ENCODE measurements at regions not wholly inside any gene's neighbourhood (a gene's known extent, or its start where the extent isn't known, plus 50 kb on each side); places are given as distances from the start of the nearest gene placed in this dataset.
"Not testable (repeated sequence)": the region's sequence is repeated elsewhere in the genome, so short reads cannot be mapped to it uniquely, and the experiment has no call there.

- no peak for DNase-seq (ENCODE audit: low read depth)
These were observed 51.8 kb upstream of the TLE1 start for GRCh38 chr9:81741103-81741502.

- no peak for DNase-seq (ENCODE audit: low read depth)
These were observed 58.7 kb upstream of the TLE1 start for GRCh38 chr9:81748091-81748490.

- no peak for DNase-seq (ENCODE audit: low read depth)
These were observed 64.1 kb upstream of the TLE1 start for GRCh38 chr9:81753436-81753835.

GRCh38 chr9:81754245-81754644 lies 64.9 kb upstream of the TLE1 start:
- no peak for DNase-seq (ENCODE audit: low read depth)

GRCh38 chr9:81755721-81756120 lies 66.4 kb upstream of the TLE1 start:
- no peak for DNase-seq (ENCODE audit: low read depth)

GRCh38 chr9:81756561-81756960 lies 67.2 kb upstream of the TLE1 start:
- DNase-seq (ENCODE audit: low read depth) = no peak

GRCh38 chr9:81758123-81758797 lies 68.9 kb upstream of the TLE1 start:
- no peak for DNase-seq (ENCODE audit: low read depth)

GRCh38 chr9:81759680-81760215 lies 70.4 kb upstream of the TLE1 start:
- peak; percentile 97 for DNase-seq (ENCODE audit: low read depth)

- DNase-seq (ENCODE audit: low read depth) = no peak
These were observed 78.6 kb upstream of the TLE1 start for GRCh38 chr9:81767921-81768320.

- peak; percentile 51 for DNase-seq (ENCODE audit: low read depth)
These were observed 82.2 kb upstream of the TLE1 start for GRCh38 chr9:81771571-81771970.

- no peak for DNase-seq (ENCODE audit: low read depth)
These were observed 82.8 kb upstream of the TLE1 start for GRCh38 chr9:81772144-81772543.

- no peak for DNase-seq (ENCODE audit: low read depth)
These were observed 87.0 kb upstream of the TLE1 start for GRCh38 chr9:81776390-81776789.

GRCh38 chr9:81776834-81777233 lies 87.5 kb upstream of the TLE1 start:
- peak; percentile 11 for DNase-seq (ENCODE audit: low read depth)

- no peak for DNase-seq (ENCODE audit: low read depth)
These were observed 88.1 kb upstream of the TLE1 start for GRCh38 chr9:81777482-81777881.

GRCh38 chr9:81782313-81782995 lies 93.1 kb upstream of the TLE1 start:
- no peak for DNase-seq (ENCODE audit: low read depth)

- peak; percentile 94 for DNase-seq (ENCODE audit: low read depth)
These were observed 98.6 kb upstream of the TLE1 start for GRCh38 chr9:81787747-81788632.

- DNase-seq (ENCODE audit: low read depth) = peak; percentile 77
These were observed 100.4 kb upstream of the TLE1 start for GRCh38 chr9:81789721-81790120.

- no peak for DNase-seq (ENCODE audit: low read depth)
These were observed 100.8 kb upstream of the TLE1 start for GRCh38 chr9:81790166-81790565.

- no peak for DNase-seq (ENCODE audit: low read depth)
These were observed 101.7 kb upstream of the TLE1 start for GRCh38 chr9:81791076-81791475.

- DNase-seq (ENCODE audit: low read depth) = no peak
These were observed 109.3 kb upstream of the TLE1 start for GRCh38 chr9:81798606-81799005.

- DNase-seq (ENCODE audit: low read depth) = peak; percentile 25
These were observed 111.8 kb upstream of the TLE1 start for GRCh38 chr9:81801190-81801589.

- DNase-seq (ENCODE audit: low read depth) = no peak
These were observed 115.0 kb upstream of the TLE1 start for GRCh38 chr9:81804306-81804705.

- not testable (repeated sequence) for DNase-seq (ENCODE audit: low read depth)
These were observed 116.5 kb upstream of the SPATA31D4 start for GRCh38 chr9:81811688-81812087.

Data from amniotic epithelial cell (primary cell).